ENCODE measurements at regions not wholly inside any gene's neighbourhood (a gene's known extent, or its start where the extent isn't known, plus 50 kb on each side); places are given as distances from the start of the nearest gene placed in this dataset.

- no peaks in the 10 kb centered on the region for H3K9me3 ChIP-seq
- WGBS, 2 donors, result 37 to 52% methylated on average over 1 of the region's 1 CpG
- no peak overlapping the region for H3K4me3 ChIP-seq
- no peaks in the 10 kb centered on the region for H3K27me3 ChIP-seq
- no peak for TF ChIP-seq POLR2A (IDR thresholded peaks at IDR 0.05)
- TF ChIP-seq POLR2AphosphoS5 (IDR thresholded peaks at IDR 0.05), result no peak
- TF ChIP-seq CTCF (IDR thresholded peaks at IDR 0.05), result no peak
- no peak for TF ChIP-seq EP300 (IDR thresholded peaks at IDR 0.05)
- intact Hi-C loops (cut with DNase I), result no loop called here
- H3K4me1 ChIP-seq, result peaks cover 0 to 20% (median 12%) of the 10 kb centered on the region in 4 donors
- no peaks in the 10 kb centered on the region for H3K36me3 ChIP-seq
- DNase-seq, result no peak
- H3K27ac ChIP-seq, result peak overlapping the region in 1 of 4 donors; percentile 53
Observed at GRCh38 chr3:59535791-59536221, 486.0 kb upstream of the CFAP20DC start.

GRCh38 chr3:59531994-59532393, 482.2 kb upstream of the CFAP20DC start:
- H3K4me3 ChIP-seq, result no peak overlapping the region
- DNase-seq, result no peak
- no peaks in the 10 kb centered on the region for H3K9me3 ChIP-seq
- no peak overlapping the region for H3K27ac ChIP-seq
- no peaks in the 10 kb centered on the region for H3K36me3 ChIP-seq
- H3K27me3 ChIP-seq, result no peaks in the 10 kb centered on the region
- H3K4me1 ChIP-seq, result peaks cover 0 to 20% (median 12%) of the 10 kb centered on the region in 4 donors
- WGBS, 2 donors, result 66 to 74% methylated on average over 2 of the region's 2 CpGs
- intact Hi-C loops (cut with DNase I), result no loop called here
- TF ChIP-seq CTCF (IDR thresholded peaks at IDR 0.05), result no peak
- no peak for TF ChIP-seq POLR2AphosphoS5 (IDR thresholded peaks at IDR 0.05)
- no peak for TF ChIP-seq EP300 (IDR thresholded peaks at IDR 0.05)
- TF ChIP-seq POLR2A (IDR thresholded peaks at IDR 0.05), result no peak

- Histone ChIP-seq H3K9me3 (no peaks in the 10 kb centered on the region), H3K27me3 (no peaks in the 10 kb centered on the region), H3K4me3 (no peak overlapping the region), H3K36me3 (no peaks in the 10 kb centered on the region), H3K27ac (no peak overlapping the region), H3K4me1 (peaks cover 0 to 12% (median 8%) of the 10 kb centered on the region in 4 donors)
- intact Hi-C loops (cut with DNase I), result no loop called here
- TF ChIP-seq CTCF (IDR thresholded peaks at IDR 0.05), result no peak
- TF ChIP-seq POLR2A (IDR thresholded peaks at IDR 0.05), result no peak
- no peak for TF ChIP-seq POLR2AphosphoS5 (IDR thresholded peaks at IDR 0.05)
- no peak for TF ChIP-seq EP300 (IDR thresholded peaks at IDR 0.05)
- no peak for DNase-seq
- WGBS, 2 donors, result 75 to 76% methylated on average over 3 of the region's 3 CpGs
Observed at GRCh38 chr3:59531066-59531745, 481.4 kb upstream of the CFAP20DC start.

GRCh38 chr3:59528251-59528650, 478.4 kb upstream of the CFAP20DC start:
- no peak for DNase-seq
- Histone ChIP-seq H3K4me3 (no peak overlapping the region), H3K27me3 (no peaks in the 10 kb centered on the region), H3K4me1 (no peaks in the 10 kb centered on the region), H3K9me3 (no peaks in the 10 kb centered on the region), H3K36me3 (no peaks in the 10 kb centered on the region), H3K27ac (no peak overlapping the region)
- intact Hi-C loops (cut with DNase I), result no loop called here
- no peak for TF ChIP-seq CTCF (IDR thresholded peaks at IDR 0.05)
- TF ChIP-seq POLR2AphosphoS5 (IDR thresholded peaks at IDR 0.05), result no peak
- TF ChIP-seq POLR2A (IDR thresholded peaks at IDR 0.05), result no peak
- no peak for TF ChIP-seq EP300 (IDR thresholded peaks at IDR 0.05)
- WGBS, 2 donors, result 79 to 89% methylated on average over 5 of the region's 5 CpGs

DNA sequence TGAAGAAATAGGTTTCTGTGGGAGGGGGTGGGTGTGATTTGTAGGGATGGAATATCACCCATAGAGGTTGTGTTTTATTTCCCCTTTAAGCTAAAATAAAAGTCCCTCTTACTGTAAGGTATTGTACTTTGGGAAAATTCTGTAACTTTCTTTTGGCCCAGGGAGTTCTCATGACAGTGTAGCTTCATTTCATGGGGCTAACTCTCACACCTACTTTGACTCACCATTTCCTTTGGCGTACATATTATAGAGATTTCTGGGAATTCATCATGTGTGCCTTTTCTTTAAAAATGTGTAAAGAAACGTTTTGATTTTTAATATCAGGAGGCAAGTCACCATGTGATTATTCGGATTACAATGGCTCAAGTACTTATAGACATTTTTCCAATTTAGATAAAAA, 477.7 kb upstream of the CFAP20DC start:
- no peak overlapping the region for H3K27ac ChIP-seq
- intact Hi-C loops (cut with DNase I), result no loop called here
- H3K36me3 ChIP-seq, result no peaks in the 10 kb centered on the region
- no peaks in the 10 kb centered on the region for H3K9me3 ChIP-seq
- WGBS, 2 donors, result 74 to 83% methylated on average over 3 of the region's 3 CpGs
- DNase-seq, result no peak
- no peak overlapping the region for H3K4me3 ChIP-seq
- no peaks in the 10 kb centered on the region for H3K4me1 ChIP-seq
- no peak for TF ChIP-seq POLR2A (IDR thresholded peaks at IDR 0.05)
- TF ChIP-seq CTCF (IDR thresholded peaks at IDR 0.05), result no peak
- no peak for TF ChIP-seq POLR2AphosphoS5 (IDR thresholded peaks at IDR 0.05)
- TF ChIP-seq EP300 (IDR thresholded peaks at IDR 0.05), result no peak
- H3K27me3 ChIP-seq, result no peaks in the 10 kb centered on the region

Data from sigmoid colon (tissue), 6 donors.